NCI-H2227 treated with DMSO at 0.1 percent for 48 hours (cell line): ENCODE measurements at regions not wholly inside any gene's neighbourhood (a gene's known extent, or its start where the extent isn't known, plus 50 kb on each side); places are given as distances from the start of the nearest gene placed in this dataset.

Source experiments
- DNase-seq: peaks from one replicate; lab custom pipeline; 2025; lab: John Stamatoyannopoulos, UW

DNA sequence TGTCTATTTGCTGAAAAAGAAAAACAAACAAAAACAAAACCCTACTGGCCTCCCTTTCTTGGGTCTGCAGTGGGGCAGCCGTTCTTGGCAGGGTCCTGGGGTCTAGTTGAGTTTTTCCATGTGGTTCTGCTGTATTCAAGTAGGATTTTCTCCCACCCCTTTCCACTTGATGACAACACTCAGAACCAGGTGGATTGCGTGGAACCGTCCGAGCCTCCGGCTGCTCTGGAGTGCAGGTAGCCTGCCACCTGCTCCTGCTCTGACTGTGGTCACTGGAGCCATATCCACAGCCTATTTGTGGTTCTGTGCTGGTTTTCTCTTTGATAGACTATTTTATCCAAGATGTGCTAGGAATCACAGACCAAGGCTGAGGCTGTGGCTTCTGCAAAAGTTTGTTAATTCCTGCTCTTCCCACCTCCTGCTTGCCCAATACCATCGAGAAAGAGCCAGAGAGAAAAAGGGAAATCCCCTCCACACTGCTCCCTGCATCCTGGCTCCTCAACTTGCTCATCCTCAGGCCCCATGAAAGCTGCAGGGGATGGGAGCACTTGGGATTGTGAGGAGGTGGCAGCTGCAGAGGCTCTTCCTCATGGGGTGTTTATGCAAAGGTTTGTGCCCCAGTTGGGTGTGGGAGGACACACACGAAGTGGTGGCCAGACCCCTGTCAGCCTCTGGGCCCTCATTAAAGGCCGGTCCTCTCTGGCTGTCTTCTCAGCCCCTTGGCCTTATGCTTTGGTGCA lies 377.8 kb upstream of the TNRC6C start:
- no peak for DNase-seq

- no peak for DNase-seq
These were observed 377.0 kb upstream of the TNRC6C start for GRCh38 chr17:77581480-77581879.

DNA sequence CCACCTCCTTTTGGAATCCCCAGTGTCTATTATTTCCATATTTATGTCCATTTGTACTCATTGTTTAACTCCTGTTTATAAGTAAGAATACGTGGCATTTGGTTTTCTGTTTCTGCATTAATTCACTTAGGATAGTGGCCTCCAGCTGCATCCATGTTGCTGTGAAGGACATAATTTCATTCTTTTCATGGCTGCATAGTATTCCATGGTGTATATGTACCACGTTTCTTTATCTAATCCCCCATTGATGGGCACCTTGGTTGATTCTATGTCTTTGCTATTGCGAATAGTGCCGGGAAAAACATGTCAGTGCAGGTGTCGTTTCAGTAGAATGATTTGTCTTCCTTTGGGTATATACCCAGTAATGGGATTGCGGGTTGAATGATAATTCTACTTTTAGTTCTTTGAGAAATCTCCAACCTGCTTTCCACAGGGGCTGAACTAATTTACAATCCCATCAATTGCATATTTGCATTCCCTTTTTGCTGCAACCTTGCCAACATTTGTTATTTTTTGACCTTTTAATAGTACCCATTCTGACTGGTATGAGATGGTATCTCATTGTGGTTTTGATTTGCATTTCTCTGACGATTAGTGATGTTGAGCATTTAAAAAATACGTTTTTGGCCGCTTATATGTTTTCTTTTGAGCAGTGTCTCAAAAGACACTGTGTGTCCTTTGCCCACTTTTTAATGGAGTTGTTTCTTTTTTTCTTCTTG lies 373.2 kb upstream of the TNRC6C start:
- no peak for DNase-seq

GRCh38 chr17:77590951-77591735 lies 367.4 kb upstream of the TNRC6C start:
- no peak for DNase-seq

DNA sequence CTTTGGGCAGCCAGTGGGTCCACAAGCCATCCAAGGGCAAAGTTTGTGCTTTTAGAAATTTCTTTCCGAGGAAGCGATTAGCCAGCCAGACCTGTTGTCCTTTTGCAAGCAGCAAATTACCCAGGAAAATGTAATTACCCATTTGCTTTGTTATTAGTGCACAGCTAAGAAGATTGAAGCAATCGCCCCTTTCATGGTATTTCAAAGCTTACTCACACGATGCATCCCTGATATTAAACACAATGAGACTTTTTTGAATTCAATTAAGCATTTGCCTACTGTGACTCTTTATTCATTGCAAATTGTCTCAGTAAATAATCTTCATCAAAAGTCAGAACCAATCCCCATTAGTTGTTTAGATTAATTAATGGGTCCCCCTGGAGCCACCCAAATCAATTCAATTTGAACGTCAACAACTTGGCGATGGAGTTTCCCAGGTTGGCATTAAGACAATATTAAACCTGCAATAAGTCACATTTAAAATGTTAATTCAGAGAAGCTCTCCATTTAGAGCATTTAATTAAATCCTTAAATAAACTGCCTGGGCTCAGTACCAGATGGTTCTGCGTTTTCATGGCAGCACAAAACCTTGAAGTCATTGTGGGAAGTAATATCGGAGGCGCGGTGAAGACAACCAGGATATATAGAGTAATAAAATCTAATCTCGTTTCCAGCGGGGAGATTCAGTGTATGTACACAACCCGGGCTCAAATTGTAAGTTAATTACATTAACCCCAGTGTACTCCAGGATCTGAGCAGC lies 366.2 kb upstream of the TNRC6C start:
- no peak for DNase-seq

DNA sequence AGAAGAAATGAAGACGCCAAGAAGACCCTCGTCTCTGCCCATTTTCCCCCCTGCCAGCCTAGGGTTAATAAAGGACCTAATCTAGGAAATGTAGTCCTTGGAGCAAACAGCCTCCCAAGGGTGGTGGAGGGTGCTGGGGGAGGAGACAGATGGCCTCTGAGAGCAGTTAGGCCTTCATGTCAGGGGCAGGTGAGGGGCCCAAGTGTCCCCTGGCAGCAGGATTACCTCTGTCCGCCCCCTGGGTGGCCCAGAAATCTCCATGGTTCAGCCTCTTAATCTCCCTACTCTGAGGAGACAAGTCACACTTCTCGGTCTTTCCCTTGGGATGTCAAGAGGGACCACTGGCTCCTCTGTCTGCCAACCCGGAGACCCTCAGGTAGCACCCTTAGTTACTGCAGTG lies 365.4 kb upstream of the TNRC6C start:
- DNase-seq = no peak

DNA sequence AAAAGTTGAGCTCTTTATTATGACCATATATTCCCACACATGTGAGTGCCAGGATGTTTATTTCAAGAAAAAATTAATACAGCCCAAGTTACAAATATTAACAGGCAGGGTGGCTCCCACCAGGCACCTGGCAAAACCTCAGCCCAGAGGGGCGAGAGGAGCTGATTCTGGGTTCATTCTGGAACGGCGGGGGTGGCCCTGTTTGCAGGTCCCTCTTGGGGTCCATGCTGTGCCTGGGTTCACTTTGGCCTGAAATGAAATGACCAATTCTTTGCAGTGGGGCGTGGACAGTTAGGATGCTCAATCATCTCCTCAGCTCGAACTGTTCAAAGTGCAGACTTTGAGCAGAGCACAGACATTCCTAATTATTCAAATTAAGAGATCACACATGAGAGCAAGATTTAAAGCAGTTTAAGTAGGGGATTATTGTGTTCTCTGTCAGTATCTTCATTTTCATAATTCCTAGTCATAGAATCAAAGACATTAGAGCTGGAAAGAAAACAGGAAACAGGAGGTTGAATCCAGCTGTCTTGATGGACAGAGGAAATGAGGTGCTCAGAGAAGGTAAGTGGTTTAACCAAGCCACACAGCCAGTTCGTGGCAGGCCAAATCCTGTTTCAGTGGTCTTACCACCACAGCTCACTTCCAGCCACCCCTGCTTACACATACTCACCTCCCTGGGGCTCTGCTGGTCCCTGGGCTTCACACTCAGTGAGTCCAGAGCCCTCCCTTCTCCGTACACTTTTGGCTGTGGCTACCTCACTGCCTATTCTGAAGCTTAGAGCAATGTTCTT lies 363.9 kb upstream of the TNRC6C start:
- no peak for DNase-seq

- DNase-seq = no peak
These were observed 361.7 kb upstream of the TNRC6C start for GRCh38 chr17:77596491-77597417.

GRCh38 chr17:77597418-77598240 lies 360.9 kb upstream of the TNRC6C start:
- no peak for DNase-seq

- no peak for DNase-seq
These were observed 360.3 kb upstream of the TNRC6C start for GRCh38 chr17:77598241-77598620.

- no peak for DNase-seq
These were observed 358.8 kb upstream of the TNRC6C start for GRCh38 chr17:77599699-77600098.

DNA sequence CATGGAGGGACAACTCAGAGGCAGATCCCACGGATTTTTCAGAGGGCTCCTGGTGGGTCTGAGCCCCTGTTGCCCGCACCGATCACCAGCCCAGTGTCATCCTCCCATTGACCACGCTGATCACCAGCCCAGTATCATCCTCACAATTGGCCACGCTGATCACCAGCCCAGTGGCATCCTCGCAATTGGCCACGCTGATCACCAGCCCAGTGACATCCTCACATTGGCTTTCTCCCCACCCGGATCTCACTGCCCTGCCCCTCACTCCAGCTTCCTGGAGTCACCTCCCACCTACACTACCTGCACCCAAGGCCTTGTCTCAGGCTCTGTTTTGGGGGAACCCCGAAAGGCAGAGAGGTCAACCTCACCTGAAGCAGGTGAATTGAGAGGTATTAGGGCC lies 358.2 kb upstream of the TNRC6C start:
- DNase-seq = no peak

DNA sequence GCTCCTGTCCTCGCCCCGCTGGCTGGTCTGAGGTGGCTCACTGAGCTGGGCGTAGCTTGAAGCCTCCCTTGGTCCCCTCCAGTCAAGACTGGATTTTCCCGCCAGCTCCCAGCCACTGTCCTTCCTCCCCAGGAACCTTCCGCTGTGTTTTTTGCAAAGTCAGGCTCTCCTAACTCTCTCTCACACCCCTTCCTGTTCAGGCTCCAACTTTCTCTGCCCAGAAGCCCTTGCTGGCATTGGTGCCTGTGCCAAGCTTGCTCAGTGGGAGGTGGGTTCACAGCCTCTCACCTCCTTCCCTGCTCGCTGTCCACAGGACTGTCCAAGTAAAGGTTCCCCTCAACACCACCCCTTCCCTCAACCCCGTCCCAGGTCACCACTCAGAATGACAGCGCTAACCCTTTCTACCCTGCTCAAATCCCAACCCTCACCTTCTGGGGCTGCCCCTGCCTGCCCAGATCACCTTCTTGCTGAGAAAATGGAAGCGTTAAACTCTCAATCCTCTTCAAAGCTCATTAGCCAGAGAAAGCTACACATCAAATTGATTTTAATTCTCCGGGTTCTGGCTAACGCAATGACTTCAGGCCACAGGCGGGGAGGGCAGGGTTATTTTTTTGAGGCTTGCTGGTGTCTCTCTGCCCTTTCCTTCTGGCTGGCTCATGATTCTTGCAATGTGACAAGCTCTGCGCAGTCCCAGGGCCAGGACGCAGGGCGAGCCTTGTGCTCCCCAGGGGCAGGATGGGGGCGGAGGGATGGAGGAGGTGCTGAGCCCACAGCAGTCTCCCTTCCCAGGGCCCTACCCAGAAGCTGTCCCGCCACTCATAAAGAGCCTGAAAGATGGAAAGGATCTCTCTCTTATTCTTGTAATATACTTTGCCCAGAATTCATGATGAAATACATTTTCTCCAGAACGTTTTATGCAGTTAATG lies 357.2 kb upstream of the TNRC6C start:
- no peak for DNase-seq

GRCh38 chr17:77602062-77602746 lies 356.3 kb upstream of the TNRC6C start:
- DNase-seq = no peak

- no peak for DNase-seq
These were observed 355.4 kb upstream of the TNRC6C start for GRCh38 chr17:77602883-77603640.

GRCh38 chr17:77604301-77604972 lies 354.1 kb upstream of the TNRC6C start:
- DNase-seq = peak; percentile 40
